GM12875 (cell line): ENCODE measurements at regions not wholly inside any gene's neighbourhood (a gene's known extent, or its start where the extent isn't known, plus 50 kb on each side); places are given as distances from the start of the nearest gene placed in this dataset.

Experiments
- H3K4me3 ChIP-seq: one replicate; pipeline ENCODE4 v1.5.1; 2011; ENCODE audit warnings: low read depth, low read length, control low read depth
- CTCF ChIP-seq: IDR thresholded peaks from 2 replicates; pipeline ENCODE4 v1.5.1; 2011; ENCODE audit warnings: low read depth, mild to moderate bottlenecking, control low read depth, inconsistent platforms, low read length, moderate library complexity, borderline replicate concordance; ENCODE audit not compliant: insufficient read depth

DNA sequence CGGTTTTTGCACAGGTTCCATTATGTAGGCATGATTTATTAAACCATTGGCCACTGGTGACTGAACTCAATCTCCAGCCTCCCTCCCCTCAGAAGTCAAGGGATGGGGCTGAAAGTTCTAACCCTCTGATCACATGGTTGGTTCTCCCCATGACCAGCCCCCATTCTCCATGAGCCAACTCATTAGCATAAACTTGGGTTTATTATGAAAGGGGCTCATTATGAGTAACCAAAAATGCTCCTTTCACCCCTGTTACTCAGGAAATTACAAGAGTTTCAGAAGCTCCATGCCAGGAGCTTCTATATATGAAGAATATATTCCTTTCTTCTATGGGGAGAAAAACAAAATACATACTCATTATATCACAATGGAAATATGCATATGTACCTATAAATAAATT is 555.3 kb downstream of the HS3ST4 start:
- H3K4me3 ChIP-seq = no peak overlapping the region
- no peak for TF ChIP-seq CTCF

- no peak overlapping the region for H3K4me3 ChIP-seq
- no peak for TF ChIP-seq CTCF
Measured at GRCh38 chr16:26252598-26252997, 560.8 kb downstream of the HS3ST4 start.

DNA sequence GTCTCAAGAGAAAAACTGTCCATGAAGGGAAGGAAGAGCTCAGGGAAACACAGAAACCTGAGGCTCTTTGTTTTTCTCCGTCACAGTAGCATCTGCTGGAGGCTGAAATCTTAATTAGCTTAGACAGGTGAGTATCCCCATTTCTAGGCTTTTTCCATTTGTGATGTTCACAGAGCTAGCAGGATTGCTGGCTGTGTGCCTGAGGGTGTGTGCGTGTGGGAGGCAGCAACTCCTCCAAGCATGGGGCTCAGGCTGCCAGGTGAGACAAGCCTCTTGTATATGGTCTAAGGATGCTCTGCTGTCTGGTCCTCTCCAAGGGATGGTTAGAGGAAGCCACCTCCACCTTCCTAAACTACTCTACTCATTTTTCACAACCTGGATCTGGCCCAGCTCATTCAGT is 569.9 kb downstream of the HS3ST4 start:
- no peak overlapping the region for H3K4me3 ChIP-seq
- TF ChIP-seq CTCF = no peak

- H3K4me3 ChIP-seq = no peak overlapping the region
- TF ChIP-seq CTCF = no peak
Measured at GRCh38 chr16:26263406-26263805, 571.6 kb downstream of the HS3ST4 start.

- TF ChIP-seq CTCF = no peak
- H3K4me3 ChIP-seq = no peak overlapping the region
Measured at GRCh38 chr16:26267641-26268040, 575.9 kb downstream of the HS3ST4 start.

DNA sequence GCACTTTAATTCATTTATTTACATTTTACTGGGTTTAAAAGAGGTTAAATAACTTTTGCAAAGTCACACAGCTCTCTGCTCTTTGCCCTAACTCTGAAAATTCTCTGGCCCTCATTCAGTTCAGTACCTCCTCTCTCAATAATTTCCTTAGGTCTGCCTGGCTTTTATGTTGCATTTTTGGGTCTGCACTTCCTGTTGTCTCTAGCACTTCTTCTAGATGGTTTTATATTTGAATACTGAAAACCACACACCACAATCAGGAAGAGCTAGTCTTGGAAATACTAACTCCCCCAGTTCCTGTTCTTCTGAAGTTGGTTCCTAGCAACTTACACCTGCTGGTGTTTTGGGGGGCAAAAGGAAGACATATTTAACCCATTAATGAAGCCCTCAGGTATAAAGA is 577.9 kb downstream of the HS3ST4 start:
- H3K4me3 ChIP-seq = no peak overlapping the region

GRCh38 chr16:26273607-26274006 is 581.8 kb downstream of the HS3ST4 start:
- TF ChIP-seq CTCF = no peak

More for the DNA sequence above, 577.9 kb downstream of the HS3ST4 start:
- no peak for TF ChIP-seq CTCF

More at GRCh38 chr16:26273607-26274006, 581.8 kb downstream of the HS3ST4 start:
- H3K4me3 ChIP-seq = no peak overlapping the region
